ENCODE measurements at regions not wholly inside any gene's neighbourhood (a gene's known extent, or its start where the extent isn't known, plus 50 kb on each side); places are given as distances from the start of the nearest gene placed in this dataset.

DNA sequence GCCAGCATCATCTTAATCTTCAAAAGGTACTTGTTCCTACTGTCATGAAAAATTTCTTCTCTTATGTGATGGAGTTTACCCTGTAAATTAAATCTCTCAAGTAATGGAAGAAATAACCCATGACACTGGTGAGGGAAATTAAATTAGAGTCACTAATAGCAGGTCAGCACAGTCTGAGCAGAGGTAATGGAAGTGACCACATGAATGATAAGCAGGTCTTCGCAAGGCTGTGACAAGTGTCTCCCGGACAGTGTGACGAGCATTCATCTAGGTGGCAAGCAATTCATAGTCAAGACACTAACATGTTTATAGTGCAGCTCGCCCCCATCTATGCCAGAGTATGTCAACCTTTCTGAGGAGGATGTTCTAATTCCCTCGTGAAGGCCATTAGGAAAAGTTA is 249.2 kb downstream of the FRK start:
- H2BK120ac ChIP-seq (replicated peaks; ENCODE audit: low read depth, low read length) = no peak overlapping the region
- no peak overlapping the region for H2AK5ac ChIP-seq (ENCODE audit: low read depth, low read length)
- no peak overlapping the region for H3K18ac ChIP-seq (ENCODE audit: extremely low read depth, low read length)
- H3K4ac ChIP-seq (replicated peaks; ENCODE audit: insufficient read length, low read depth, low read length) = no peak overlapping the region
- H2BK20ac ChIP-seq (ENCODE audit: low read length) = no peak overlapping the region
- no peaks in the 10 kb centered on the region for H3K79me2 ChIP-seq (ENCODE audit: control insufficient read depth in 1 of 2, insufficient read depth in 2 of 2, low read length in 2 of 2)
- H2BK5ac ChIP-seq (ENCODE audit: low read depth, low read length) = no peak overlapping the region
- no peaks in the 10 kb centered on the region for H3K79me1 ChIP-seq (ENCODE audit: low read depth, low read length)
- H3K9ac ChIP-seq (replicated peaks in 1 of 4; ENCODE audit: extremely low read depth in 1 of 4, low read depth in 3 of 4, low read length in 3 of 4) = no peak overlapping the region
- 93% methylated on average over 5 of the region's 5 CpGs; no CpG with 5 or more reads in 1 of the 2 experiments for WGBS, 2 experiments (ENCODE audit: extremely low coverage in 1 of 2, insufficient coverage in 1 of 2, insufficient read length in 1 of 2, insufficient replicate concordance in 2 of 2, low coverage in 1 of 2, low lambda C conversion rate in 2 of 2, missing lambda C conversion rate in 1 of 2)
- no peak overlapping the region for H4K8ac ChIP-seq (ENCODE audit: extremely low read depth, insufficient read depth, low read length)
- no peak overlapping the region for H3K56ac ChIP-seq (replicated peaks; ENCODE audit: insufficient read length, low read depth, low read length)
- H3K4me3 ChIP-seq (ENCODE audit: extremely low read depth in 1 of 4, insufficient read depth in 2 of 4, low read depth in 3 of 4, low read length in 4 of 4) = no peak overlapping the region
- H3K4me1 ChIP-seq (replicated peaks in 1 of 4; ENCODE audit: control insufficient read depth in 3 of 4, insufficient read depth in 4 of 4, low read length in 3 of 4) = no peaks in the 10 kb centered on the region
- H3K9me3 ChIP-seq (ENCODE audit: insufficient read depth in 2 of 2, low read depth in 1 of 2, low read length in 1 of 2) = no peaks in the 10 kb centered on the region
- no peak overlapping the region for H2AFZ ChIP-seq (ENCODE audit: low read length)
- no peak for DNase-seq (ENCODE audit: low read depth in 1 of 2, low spot score in 2 of 2)
- POLR2A ChIA-PET (ENCODE audit: partially characterized antibody) = no interaction called here
- no peak overlapping the region for H3K14ac ChIP-seq (ENCODE audit: insufficient read length)
- CTCF ChIA-PET (ENCODE audit: partially characterized antibody) = interaction anchor here (1.6 kb wide), 1 partner anchor 28 kb away, joined by 4 read pairs; no protein-coding TSS in a partner anchor
- H2BK15ac ChIP-seq (ENCODE audit: low read length) = no peak overlapping the region
- no peak overlapping the region for H3K4me2 ChIP-seq (ENCODE audit: insufficient read depth in 1 of 2, low read depth in 2 of 2, low read length in 2 of 2)
- no peaks in the 10 kb centered on the region for H3K36me3 ChIP-seq (ENCODE audit: control insufficient read depth in 2 of 4, insufficient read depth in 4 of 4, low read length in 3 of 4)
- H3K27ac ChIP-seq (ENCODE audit: low read depth, low read length) = no peak overlapping the region
- no peaks in the 10 kb centered on the region for H3K27me3 ChIP-seq (replicated peaks in 1 of 4; ENCODE audit: control insufficient read depth in 3 of 4, extremely low read depth in 1 of 4, insufficient read depth in 3 of 4, low read length in 3 of 4)
- H4K5ac ChIP-seq (ENCODE audit: insufficient read length, low read depth, low read length) = no peak overlapping the region
- no peak overlapping the region for H4K91ac ChIP-seq (replicated peaks; ENCODE audit: insufficient read length, low read length)
- H2BK12ac ChIP-seq (ENCODE audit: low read depth, low read length) = no peak overlapping the region
- H3K23ac ChIP-seq (ENCODE audit: insufficient read length) = no peak overlapping the region
- H4K20me1 ChIP-seq (replicated peaks in 1 of 2; ENCODE audit: control insufficient read depth in 1 of 2, insufficient read depth in 2 of 2, low read length in 2 of 2) = no peaks in the 10 kb centered on the region
- no peak for FAIRE-seq
- H3K23me2 ChIP-seq (ENCODE audit: low read depth, low read length) = no peaks in the 10 kb centered on the region
- no peak for TF ChIP-seq SIRT6 (IDR thresholded peaks at IDR 0.05; ENCODE audit: low read length)
- no peak for TF ChIP-seq PHF8 (conservative IDR thresholded peaks at IDR 0.05; ENCODE audit: low read depth, low read length)
- TF ChIP-seq CHD2 (IDR thresholded peaks at IDR 0.05; ENCODE audit: low read length) = no peak
- TF ChIP-seq RBBP5 (IDR thresholded peaks at IDR 0.05; ENCODE audit: borderline replicate concordance, low read depth, low read length) = no peak
- no peak for TF ChIP-seq TCF12 (IDR thresholded peaks at IDR 0.05; ENCODE audit: low read depth, low read length)
- TF ChIP-seq HDAC2 (IDR thresholded peaks at IDR 0.05; ENCODE audit: borderline replicate concordance in 1 of 2, low read depth in 2 of 2, low read length in 2 of 2) = no peak
- TF ChIP-seq GABPA (IDR thresholded peaks at IDR 0.05; ENCODE audit: borderline replicate concordance, insufficient read depth, low read length) = no peak
- TF ChIP-seq, protein P1, sequence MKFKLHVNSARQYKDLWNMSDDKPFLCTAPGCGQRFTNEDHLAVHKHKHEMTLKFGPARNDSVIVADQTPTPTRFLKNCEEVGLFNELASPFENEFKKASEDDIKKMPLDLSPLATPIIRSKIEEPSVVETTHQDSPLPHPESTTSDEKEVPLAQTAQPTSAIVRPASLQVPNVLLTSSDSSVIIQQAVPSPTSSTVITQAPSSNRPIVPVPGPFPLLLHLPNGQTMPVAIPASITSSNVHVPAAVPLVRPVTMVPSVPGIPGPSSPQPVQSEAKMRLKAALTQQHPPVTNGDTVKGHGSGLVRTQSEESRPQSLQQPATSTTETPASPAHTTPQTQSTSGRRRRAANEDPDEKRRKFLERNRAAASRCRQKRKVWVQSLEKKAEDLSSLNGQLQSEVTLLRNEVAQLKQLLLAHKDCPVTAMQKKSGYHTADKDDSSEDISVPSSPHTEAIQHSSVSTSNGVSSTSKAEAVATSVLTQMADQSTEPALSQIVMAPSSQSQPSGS (IDR thresholded peaks at IDR 0.05; ENCODE audit: low read length) = no peak
- TF ChIP-seq KDM5A (IDR thresholded peaks at IDR 0.05; ENCODE audit: low read length) = no peak
- TF ChIP-seq NANOG (IDR thresholded peaks at IDR 0.05; ENCODE audit: insufficient read depth, low read depth, low read length, poor library complexity, severe bottlenecking) = no peak
- no peak for TF ChIP-seq SIN3A (conservative IDR thresholded peaks at IDR 0.05 in 1 of 2, IDR thresholded peaks at IDR 0.05 in 1 of 2; ENCODE audit: low read depth in 1 of 2, low read length in 2 of 2)
